DMS53 treated with DMSO at 0.1 percent for 48 hours (cell line): ENCODE measurements at regions not wholly inside any gene's neighbourhood (a gene's known extent, or its start where the extent isn't known, plus 50 kb on each side); places are given as distances from the start of the nearest gene placed in this dataset.

Source experiments
- DNase-seq: peaks from one replicate; lab custom pipeline; 2025; ENCODE audit not compliant: unreplicated experiment; lab: John Stamatoyannopoulos, UW

DNA sequence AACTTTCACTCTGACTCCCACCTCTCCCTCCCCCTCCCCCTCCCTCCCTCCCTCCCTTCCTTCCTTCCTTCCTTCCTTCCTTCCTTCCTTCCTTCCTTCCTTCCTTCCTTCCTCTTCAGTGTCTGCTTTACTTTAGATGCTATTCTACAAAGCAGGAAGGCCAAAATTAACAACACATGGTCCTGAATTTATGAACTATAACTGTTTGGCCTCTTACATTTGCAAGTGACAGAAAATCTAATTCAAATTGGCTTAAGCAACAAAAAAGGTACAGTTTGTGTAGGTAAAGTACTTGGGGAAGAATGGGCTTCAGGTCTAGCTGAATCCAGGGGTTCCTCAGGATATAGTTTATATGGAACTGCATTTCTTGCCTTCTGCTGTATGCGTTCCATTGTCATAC lies 673.0 kb downstream of the AACS start:
- no peak for DNase-seq

DNA sequence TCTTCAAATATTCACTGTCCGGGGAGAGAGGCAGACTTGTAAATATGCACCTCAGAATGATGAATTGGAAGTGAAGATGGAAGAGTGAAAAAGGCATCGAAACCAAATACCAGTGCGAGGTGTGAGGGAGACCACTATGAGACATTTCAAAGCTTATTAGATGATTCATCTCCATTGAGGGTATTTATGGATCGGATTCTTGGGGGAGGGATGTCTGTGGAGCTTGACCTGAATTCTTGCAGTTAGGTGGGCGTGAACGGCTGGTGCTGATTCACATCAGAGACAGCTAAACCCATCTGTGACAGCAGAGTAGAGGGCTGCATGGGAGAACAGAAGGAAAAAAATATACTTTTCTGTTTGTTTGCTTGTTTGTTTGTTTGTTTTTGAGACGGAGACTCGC lies 677.2 kb downstream of the AACS start:
- no peak for DNase-seq

DNA sequence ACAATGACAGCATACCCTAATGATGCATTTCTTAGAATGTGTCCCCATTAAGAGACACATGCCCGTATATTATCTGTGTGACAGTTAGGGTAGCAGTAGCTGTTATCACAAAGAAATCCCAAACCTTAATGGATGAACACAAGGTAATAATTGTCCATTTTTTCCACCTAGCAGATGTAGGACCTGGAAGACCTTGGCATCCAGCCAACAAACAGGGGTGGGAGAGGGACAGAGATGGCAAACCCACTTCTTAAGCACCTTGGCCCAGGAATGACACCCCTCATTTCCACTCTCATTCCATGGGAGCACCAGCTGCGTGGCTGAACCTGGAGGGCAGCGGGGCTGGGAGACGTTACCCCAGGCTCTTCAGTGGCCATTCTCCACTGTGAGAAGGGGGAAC lies 679.0 kb downstream of the AACS start:
- no peak for DNase-seq

DNA sequence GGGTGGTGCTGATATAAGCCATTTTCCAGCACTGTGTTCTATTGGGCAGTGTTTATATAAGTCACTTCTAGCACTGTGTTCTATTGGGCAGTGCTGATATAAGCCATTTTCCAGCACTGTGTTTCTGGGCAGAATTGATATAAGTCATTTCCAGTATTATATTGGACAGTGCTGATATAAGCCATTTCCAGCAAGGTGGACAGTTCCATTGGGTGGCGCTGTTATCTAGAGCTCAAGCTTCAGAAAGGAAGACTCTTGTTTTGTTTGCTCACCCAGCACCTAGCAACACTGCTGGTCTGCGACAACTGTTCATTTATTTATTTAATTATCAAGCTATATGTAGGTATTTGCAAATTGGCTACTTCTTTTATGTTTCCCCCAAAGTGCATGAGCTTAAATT lies 690.3 kb downstream of the AACS start:
- DNase-seq = no peak

DNA sequence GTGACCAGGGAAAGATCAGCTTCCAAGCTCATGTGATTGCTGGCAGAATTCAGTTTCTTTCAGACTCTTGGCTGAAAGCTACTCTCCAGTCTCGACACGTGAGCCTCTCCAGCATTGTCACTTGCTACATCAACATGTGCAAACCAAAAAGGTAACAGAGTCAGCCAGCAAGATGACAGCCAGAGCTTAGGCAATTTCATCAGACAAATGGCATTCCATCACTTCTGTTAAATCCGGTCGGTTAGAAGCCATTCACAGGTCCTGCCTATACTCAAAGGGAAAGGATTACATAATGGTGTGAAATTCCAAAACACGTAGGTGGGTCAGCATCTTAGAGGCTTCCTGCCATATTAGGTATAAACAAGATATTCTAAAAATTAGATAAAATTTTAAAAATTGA lies 700.9 kb downstream of the AACS start:
- DNase-seq = no peak

DNA sequence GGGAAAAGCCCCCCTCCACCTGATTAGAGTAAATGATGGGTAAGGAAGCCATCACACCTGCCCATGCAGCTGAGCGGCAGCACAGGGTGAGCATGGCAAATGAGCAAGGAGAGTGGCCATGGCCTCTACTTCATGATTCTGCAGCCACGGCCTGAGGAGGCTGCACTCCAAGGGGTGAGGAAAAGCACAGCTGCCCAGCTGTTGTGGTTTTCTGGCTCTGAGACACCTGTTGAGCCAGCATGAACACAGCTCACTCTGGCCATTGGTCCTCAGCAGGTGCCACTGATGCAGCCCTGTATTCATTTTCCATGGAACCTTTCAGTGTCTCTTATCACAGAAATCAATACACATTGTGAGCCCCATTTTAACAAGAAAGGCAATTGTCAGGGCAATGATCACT lies 707.2 kb downstream of the AACS start:
- DNase-seq = no peak

DNA sequence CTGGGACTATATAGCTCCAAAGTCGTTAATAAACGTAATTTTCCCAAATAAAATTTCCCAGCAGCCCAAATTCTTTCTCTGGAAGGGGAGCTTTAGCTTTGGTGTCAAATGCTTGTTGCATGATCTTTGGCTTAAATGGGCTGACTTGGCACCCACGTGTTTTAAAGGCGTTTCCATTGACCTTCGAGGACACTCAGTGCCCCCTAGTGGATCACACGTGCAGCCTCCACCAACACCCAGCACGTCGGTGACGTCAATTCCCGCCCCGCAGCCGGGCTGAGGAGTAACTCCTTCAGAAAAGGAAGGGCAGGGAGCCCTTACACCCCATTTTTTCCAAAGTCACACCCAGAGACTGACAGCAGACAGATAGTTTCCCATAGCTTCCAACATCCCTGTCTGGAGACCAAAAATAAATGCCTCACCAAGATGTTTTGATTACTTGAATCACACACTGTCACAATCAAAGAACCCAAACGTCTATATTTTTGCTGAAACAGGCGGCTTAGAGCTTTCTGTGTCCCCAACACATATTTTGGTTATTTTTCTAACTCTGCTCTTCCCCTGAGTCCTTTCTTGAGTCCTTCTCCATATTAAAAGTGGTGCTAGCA lies 707.9 kb downstream of the AACS start:
- peak; percentile 1 for DNase-seq

DNA sequence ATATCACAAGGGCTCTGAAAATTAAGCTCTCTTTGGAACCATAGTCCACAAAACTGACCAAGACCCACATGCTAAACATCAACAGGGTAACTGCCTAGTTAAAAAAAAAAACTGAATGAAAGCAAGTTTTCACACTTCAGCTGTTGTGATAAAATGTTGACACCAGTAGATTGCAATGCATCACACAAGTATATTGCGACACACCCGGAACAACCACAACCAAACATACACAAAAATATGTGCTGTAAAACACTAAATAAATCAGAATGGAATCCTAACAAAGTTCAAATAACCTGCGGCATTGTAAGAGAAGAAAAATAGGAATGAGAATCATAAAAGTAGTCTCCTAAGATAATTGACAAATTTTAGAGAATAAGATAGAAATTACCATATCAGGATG lies 710.3 kb downstream of the AACS start:
- DNase-seq = no peak

DNA sequence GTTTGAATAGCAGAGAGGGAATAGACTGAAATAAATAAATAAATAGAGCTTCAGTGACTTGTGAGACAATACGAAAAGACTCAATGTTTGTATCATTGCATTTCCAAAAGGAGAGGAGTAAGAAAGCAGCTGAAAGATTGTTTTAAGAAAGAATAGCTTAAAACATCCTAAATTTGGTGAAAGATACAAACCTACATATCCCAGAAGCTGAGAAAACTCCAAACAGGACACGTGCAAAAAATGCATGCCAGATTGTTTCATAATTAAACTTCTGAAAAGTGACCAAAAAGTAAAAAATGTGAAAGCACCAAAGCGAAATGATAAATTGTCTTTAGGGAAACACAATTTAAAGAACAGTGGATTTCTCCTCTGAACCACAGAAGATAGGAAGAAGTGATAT lies 711.0 kb downstream of the AACS start:
- no peak for DNase-seq

DNA sequence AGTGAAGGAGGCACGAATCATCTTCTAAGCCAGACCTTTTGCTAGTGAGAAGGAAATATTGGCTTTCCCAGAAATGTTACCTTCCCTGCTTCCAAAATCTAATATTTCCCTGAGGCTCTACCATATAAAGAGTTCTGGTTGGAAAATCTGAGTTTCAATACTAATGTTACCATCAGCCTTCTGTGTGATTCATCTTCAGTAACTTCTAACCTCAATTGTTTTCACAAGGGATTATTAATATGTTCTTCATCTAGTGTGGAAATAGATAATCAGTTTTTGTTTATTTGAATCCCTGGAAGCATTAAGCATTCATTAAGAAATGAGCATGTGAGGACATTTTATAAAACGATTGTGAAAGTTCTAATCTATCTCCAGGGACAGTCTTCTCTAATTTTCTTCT lies 720.9 kb downstream of the AACS start:
- no peak for DNase-seq

DNA sequence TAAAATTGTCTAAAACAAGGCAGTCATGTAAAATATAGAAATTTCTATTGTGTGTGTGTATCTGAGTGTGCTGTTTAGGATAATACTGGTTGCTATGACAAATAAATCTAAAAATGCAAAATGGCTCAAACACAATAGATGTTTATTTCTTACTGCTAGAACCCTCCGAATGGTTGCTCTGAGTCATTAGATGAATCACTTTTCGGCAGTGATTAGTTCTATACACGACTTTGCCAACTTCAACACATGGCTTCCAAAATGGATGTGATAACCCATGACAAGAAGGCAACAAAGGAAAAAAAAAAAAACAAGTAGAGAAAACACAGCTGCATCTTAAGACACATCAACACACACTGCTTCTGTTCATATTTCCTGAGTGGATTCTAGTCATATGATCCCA lies 729.2 kb downstream of the AACS start:
- no peak for DNase-seq

DNA sequence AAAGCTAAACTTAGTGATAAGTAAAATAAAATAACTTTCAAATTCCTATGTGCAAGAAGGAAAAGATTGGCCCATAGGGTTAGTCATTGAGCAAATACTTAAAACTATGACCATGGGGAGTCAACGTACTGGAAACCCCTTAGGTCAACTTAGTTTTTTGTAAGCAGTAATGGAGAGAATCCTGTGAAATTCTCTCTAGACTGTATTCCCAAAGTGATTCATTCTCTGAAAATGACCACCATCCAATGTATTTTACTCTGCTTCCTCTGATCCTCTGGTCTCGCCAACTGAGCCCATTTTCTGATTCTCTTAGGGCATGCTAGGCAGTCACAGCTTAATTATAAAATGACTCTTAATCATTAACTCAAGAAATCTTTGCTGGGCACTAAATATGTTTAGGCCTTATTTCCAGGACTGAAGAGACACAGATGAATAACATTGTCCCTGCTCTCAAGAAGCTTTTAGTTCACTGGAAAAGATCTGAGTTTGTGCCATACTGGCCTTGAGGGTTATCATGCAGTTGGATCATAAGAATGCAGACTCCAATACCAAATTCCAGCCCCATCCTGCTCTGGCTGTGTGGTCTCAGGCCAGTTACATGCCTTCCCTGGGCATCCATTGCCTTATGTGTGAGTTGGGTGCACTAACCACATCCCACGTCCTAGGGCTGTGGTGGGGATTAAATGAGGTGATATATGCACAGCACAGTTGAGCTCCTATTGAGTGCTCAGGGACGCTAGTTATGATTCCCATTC lies 732.4 kb downstream of the AACS start:
- no peak for DNase-seq

DNA sequence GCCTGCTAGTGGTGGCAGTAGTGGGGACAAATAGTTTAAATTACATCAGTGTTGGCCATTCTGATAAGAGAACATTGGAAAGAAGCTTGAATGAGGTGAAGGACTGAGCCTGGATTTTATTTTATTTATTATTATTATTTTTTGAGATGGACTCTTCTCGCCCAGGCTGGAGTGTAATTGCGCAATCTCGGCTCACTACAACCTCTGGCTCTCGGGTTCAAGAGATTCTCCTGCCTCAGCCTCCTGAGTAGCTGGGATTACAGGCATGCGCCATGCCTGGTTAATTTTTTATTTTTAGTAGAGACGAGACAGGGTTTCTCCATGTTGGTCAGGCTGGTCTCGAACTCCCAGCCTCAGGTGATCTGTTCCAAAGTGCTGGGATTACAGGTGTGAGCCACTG lies 739.4 kb downstream of the AACS start:
- no peak for DNase-seq

DNA sequence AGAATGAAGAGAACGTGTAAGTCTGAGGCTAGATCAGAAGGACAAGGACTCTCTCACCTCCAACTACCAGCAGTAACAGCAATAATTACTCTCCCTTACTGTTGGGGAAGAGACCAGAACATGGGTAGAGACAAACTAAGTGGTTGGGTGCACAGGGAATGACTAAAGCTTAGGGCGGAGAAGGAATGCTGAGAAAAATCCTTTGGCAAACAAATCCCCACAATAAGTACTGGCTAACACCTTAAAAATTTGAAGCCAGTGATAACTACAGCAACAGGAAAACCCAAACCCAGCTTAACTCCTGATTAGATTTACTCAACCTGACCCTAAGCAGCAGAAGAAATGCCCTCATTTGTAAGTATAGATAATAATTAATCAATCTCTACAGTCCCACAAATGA lies 759.0 kb downstream of the AACS start:
- no peak for DNase-seq

DNA sequence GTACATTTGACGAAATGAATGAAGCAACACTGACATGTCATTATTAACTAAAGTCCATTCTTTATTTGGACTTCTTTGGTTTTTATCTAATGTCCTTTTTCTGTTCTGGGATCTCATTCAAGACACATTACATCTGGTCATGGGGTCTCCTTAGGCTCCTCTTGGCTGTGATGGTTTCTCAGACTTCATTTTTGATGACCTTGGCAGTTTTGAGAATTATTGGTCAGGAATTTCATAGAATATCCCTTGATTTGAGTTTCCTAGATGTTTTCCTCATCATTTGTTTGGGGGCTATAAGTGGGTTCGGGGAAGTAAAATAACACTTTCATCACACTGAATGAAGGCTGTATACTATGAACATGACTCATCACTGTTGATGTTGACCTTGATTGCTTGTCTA lies 770.6 kb downstream of the AACS start:
- no peak for DNase-seq

DNA sequence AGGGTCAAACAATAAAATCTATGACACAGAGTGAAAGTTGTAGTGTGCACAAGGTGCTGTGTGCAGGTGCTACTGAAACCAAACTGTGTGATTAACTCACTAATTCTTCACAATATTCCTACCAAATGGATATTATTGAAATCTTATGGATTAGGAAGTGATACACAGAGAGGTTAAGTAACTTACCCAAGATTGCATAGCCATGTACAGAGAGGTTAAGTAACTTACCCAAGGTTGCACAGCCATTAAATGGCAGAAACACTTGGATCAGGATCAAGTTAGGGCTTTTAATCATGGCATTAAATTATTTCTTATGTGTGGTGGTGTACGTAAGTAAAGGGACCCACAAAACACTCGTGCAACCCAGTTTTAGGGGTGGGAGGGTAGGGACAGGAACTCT lies 771.4 kb downstream of the AACS start:
- no peak for DNase-seq

DNA sequence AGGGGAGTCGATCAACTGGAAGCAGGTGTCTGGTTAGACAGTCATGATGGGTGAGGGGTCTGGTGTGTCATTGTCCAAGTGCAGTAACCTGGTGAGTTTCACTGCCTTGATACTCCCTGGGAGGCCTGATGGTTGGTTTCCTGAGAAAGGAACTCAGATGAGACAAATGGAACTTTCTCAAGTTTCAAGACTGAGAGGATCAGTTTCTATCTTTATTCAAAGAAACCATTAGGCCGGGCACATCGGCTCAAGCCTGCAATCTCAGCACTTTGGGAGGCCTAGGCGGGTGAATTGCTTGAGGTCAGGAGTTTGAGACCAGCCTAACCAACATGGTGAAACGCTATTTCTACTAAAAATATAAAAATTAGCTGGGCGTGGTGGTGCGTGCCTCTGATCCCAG lies 776.1 kb downstream of the AACS start:
- DNase-seq = no peak

DNA sequence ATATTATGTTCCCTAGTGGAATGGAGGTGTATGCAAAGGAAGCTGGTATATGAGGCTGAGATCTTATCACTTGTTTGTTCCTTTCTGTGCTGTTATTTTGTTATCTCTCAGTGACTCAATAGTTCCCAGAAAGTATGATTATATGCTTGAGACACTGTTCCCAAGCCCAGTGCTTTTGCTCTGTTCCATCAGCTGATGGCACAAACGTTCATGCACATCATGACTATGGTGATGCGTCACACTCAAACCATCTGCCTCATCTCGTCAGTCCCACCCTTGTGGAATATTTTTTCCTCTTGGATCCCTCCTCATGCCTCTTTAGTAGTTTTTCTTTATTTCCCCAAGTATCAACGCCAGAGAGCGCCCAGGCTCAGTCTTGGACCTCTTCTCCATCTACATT lies 786.9 kb downstream of the AACS start:
- no peak for DNase-seq

DNA sequence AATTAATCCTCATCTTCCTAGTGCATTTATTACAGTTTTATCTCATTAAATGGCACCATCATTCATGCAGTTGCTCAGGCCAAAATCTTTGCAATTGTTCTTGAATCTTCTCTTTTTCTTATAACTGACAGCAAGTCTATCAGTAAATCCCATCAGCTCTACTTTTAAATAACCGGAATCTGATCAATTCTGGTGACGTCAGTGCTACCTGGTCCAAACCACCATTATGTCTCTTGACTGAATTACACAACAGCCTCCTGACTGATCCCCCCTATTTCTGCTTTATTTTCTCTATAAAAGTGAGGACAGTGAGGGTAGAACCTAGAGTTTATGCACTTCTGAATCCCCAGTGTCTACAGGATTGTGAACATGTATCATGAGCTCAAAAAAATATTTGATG lies 787.4 kb downstream of the AACS start:
- no peak for DNase-seq

DNA sequence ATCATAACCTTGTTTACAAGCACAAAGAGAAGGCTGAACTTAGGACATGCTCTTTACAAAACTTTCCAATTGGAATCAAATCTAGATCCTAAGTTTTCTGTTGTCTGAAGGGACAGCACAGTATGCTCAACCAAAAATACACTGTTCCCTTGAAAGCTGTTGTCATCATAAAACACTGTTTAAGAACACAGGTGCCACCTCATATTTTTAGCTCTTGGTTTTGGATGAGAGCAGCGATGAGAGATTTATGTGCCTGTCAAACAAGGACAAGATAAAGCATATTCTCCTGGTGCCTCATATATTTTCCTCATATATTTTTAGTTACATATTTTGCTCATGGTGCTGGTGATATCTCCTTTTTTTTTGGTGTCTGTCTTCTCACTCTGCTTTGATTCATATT lies 788.4 kb downstream of the AACS start:
- DNase-seq = no peak

DNA sequence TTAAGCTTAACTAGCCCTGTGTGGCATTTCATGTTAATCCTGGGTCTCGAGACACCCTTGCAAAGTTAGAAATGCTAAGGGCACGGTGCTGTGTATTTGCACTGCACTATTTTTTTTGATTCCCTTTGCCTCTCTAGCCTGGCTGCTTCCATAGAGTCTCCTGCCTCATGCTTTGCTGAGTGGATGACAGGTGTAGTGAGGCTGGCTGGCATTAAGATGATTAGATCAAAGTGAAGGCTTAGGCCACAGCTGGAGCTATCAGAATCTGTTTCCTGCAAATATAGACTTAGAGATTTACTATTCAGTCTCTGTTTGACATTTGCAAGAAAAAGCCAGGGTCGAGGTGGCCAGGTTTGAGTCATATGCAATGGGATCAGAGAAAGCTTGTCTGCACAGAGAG lies 791.1 kb downstream of the AACS start:
- DNase-seq = no peak

DNA sequence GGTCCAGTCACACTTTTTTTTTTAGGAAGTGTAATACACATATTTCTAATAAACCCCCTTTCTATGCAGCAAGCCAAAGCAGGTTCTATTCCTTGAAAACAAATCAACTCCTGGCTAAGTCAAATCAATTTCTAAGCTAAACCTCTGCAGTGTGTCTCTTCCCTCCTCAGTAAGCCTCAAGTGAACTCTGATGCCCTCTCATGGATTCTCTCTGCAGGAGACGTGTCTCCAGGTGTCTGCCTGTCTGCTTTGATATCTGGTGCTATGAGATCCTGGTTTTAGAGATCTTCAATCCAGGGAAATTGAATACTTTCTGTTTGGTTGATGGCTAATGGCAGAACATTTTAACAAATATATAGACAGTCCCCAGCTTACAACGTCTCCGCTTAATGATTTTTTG lies 791.7 kb downstream of the AACS start:
- DNase-seq = no peak

DNA sequence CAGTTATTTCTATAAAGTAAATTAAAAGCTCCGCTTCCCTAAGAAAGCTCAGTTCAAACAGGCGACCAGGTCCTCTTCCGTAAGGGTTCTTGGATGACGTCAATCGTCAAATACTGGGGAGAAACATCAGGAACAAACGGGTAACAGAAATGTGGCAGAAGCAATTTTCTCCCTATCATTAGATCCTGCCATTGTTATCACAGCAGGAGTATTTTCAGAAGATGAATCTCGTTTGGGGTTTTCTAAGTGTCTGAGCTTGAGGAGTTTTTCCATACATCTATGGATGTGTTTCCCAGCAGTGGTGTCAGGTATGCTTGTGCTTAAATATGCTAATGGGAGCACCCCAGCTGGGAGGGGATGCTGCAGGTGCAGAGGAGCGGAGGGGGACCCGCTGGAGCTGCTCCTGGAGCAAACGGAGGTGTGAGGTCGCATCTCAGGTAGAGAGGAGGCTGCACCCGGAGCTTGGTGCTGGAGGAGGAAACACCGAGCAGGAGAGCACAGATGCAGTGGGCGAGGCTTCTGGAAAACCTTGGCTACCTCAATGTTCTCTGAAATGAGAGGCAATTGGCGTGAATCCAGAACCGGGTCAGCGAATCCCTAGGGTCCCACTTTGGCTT lies 795.5 kb downstream of the AACS start:
- no peak for DNase-seq
